ENCODE measurements at regions not wholly inside any gene's neighbourhood (a gene's known extent, or its start where the extent isn't known, plus 50 kb on each side); places are given as distances from the start of the nearest gene placed in this dataset.

DNA sequence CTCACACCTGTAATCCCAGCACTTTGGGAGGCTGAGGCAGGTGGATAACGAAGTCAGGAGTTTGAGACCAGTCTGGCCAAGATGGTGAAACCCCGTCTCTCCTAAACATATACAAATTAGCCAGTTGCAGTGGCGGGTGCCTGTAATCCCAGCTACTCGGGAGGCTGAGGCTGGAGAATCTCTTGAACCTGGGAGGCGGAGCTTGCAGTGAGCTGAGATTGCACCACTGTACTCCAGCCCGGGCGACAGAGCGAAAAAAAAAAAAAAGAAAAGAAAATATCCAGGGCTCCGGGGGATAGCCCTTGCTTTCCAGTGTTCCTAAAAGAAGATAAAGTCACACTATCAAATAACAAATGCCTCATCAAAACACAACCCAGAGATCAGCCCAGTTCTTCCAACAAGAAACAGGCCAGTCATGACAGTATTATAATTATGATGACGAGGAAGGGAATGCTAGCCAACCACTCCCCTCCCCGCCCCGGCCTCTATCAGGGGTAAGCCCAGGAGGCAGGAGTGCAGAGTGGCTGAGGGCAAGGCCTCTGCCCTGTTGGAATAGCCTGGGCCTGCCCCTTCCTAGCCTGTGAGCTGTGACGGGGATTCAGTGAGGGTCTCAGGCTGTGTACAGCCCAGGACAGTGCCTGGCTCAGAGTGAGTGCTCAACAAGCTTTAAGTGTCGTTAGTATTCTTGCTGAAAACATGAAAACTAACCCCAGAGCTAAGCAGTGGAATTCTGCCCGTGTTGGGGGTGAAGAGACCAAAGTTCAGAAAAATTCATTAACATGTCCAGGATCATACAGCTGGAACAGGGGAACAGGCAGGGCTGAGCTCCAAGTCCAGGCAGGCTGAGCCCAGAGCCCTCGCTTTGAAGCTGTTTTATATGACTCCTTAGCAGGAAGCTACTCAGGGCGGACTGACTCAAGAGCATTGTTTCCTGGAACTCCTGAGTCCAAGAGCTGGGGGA, 54.3 kb downstream of the FAM241B start:
- DNase-seq, result peak; percentile 46 to 58

DNA sequence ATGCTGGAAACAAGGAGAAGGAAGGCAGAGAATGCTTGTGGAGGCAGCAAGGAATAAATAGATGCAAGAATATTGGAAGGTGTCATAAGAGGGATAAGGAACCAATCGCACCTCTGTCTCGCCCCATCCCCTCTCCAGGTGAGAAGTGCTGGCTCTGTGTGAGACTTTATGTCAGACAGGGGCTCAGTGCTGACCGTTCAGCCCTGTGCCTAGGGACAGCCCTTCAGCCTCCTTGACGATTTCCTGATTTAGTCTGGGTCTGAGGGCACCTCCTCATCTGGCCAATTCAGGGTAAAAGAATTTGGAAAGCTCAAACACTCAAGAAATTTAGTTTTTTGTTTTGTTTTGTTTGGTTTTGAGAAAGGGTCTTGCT, 54.9 kb downstream of the FAM241B start:
- no peak for DNase-seq

DNA sequence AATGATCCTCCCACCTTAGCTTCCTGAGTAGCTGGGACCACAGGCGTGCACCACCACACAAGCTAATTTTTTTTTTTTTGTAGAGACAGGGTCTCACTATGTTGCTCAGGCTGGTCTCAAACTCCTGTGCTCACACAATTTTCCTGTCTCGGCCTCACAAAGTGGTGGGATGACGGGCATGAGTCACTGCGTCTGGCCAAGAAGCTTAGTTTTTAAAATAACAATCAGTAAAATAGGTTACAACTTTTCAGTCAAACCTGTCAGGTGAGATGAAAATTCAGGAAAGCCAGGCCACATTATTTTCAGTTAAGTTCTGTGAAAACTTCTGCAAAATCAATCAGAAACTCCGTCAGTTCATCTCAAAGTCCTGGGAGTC, 55.4 kb downstream of the FAM241B start:
- DNase-seq, result no peak

DNA sequence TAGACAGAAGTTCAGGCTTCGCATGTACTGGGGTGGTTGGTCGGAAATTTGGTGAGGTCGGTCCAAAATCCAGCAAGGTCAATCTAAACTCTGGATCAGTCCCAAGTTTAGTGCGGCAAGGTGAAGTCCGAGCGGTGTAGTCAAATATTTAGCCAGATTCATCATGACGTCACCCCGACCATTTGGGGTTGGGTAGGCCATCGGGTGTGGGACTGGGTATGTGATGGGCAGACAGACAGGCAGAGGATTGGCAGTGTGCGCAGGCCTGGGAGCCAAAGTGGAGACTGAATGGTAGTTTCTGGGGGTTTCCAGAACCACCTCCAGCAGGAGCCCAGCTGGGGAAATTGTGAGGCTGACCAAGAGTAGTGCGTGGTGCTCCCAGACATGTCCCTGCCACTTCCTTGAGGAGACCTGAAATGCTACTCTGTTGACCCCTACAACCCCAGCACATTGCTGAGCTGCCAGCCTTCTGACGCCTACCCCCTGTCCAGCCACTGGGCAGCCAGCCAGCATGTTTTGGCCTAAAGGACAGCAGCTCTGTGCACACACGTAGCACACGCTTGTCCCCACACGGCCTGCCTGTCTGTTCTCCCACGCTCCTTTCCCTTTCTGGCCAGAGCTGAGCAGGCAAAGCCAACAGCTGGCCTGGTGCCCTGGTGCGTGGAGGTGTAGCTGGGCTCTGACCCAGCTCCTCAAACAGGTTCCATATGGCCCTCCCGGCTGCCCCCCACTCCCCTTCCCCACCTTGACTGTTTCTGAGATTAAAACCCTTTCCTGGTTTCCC, 55.9 kb downstream of the FAM241B start:
- peak in 1 of 2 donors; percentile 18 for DNase-seq

DNA sequence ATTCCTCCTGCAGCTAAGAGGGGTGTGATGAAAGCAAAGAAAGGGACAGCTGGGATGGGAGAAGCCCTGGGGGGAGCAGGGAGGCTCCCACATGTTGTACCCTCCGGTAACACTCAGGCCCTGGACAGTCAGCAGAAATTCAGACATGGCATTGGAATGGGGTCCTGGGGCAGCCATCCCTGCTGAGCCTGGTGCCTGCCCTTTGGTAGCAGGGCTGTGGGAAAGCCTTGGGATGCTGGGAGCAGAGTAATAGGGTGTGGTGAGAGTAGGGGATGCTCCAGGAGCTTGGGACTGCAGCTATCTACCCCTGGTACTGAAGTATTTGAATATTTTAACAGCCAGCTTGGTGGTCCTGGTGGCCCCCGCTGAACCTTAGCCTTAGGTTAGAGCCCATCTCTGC, 56.8 kb downstream of the FAM241B start:
- no peak for DNase-seq

DNA sequence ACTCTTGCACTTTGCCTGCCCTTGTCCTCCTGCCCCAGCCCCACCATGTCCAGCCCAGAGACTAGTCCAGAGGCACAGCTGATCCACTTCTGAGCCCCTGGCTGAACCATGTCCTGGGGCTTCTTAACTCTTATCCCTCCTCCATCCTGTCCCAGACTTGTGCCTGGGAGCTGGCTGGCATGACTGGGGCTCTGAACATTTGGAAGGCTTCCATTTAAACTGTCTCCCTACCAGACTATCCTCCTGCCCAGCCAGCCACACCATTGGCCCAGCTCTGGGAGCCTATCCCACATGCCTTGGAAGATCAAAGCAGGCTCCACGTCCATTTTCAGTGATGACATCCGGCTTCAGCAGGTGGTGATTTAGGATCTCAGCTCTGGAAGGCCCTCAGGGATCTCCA, 57.4 kb downstream of the FAM241B start:
- no peak for DNase-seq

DNA sequence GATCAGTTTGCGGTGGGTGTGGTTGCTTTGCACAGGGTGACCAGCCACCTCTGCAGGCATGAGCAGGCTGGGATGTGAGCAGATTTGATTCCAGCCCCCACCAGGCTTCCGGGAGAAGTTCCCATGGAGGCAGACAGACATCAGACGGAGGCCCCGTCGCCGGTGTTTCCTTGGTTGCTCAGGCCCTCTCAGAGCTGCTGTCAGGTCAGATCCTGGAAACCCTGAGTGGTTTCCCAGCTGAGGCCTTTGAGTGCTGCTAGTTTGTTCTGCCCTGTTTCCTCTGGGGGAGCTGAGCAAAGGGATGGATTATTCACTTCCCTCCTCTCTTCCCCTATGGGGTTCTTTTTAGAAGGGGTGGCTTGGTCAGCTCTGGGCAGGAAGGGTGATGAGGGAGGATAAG, 62.2 kb downstream of the FAM241B start:
- DNase-seq, result no peak

DNA sequence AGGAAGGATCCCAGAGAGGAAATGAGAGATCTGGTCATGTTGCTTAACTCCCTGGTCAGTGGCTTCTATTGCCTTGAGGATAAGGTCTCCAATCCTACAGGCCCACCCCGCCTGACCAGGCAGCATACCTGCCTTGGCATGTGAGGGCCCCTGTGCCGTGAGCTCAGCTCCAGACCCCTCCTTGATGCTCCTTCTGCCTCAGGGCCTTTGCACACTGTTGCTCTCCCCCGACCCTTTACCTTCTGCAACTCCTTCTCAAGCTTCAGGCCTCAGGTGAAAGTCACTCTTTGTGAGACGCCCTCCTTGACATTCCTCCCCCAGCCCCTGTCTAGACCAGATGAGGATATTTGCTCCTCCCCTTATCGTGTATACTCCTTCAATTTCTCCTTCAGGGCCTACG, 62.8 kb downstream of the FAM241B start:
- no peak for DNase-seq

DNA sequence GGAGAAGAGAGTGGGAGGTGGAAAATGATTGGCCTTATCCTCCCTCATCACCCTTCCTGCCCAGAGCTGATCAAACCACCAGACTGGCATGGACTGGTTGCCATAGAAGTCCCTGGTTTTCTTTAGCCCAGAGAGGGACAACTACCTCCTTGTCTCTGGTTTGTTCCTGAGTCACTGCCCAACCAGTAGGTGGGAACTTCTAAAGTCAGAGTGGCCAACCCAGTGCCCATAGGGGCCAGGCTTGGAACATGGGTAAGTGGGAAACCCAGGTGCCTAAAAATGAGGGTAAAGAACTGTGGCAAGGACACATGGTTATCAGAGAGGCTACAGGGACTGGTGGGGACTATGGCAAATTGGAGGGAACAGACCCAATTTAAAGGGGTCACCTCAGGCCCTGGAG, 63.8 kb downstream of the FAM241B start:
- DNase-seq, result no peak

DNA sequence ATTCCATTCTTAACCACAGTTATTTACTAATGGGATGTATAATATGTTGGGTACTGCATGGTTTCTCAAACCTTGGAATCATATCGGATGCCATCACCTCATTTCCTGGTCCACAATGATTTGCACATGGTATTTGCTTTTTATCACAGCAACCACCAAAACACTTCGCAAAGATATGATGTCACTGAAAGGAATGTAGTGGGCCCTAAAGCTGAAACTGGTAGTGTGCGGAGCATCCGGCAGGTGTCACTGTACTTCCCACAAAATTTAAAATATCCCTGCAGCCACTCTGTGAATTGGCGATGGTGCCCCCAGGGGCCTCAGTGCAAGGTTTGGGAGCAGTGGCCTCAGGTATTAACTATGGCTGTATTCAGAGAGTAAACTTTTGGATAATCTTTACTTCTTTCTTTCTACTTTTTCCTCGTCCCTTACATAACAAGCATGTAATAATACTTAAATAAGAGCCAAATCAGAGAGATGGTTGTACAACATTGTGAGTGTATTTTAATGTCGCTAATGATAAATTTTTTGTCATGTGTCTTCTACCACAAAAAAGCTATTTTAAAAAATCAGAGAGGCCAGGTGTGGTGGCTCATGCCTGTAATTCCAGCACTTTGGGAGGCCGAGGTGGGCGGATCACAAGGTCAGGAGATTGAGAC, 66.2 kb downstream of the FAM241B start:
- DNase-seq, result peak; percentile 42 to 53

DNA sequence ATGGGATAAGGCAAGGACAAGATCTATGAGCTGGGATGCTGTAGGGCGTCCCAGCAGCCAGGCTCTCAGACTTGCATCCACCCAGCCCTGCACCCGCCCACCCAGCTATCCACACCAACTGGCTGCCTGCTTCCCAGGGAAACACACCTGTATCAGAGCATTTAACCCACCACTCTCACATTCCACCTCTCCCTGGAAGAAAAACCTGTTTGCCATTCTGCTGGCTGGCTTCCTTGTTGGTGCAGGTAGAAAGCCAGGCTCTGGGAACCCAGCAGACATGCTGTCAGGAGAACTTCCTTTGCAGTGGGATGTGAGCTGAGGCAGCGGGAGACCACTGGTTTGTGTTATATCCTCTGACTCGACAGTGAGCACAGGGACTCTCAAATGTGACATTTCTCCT, 67.0 kb downstream of the FAM241B start:
- no peak for DNase-seq

DNA sequence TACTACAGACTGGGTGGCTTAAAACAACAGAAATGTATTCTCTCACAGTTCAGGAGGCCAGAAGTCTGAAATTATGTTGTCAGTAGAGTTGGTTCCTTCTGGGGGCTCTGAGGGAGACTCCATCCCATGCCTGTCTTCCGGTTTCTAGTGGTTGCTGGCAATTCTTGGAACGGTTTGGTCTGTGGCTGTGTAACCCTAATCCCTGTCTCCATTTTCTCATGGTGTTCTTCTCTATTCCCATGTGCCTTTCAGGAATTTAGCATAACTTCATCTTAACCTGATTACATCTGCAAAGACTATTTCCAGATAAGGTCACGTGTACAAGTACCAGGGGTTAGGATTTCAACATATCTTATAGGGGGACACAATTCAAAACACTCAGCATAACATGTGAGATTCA, 73.2 kb downstream of the FAM241B start:
- DNase-seq, result no peak

DNA sequence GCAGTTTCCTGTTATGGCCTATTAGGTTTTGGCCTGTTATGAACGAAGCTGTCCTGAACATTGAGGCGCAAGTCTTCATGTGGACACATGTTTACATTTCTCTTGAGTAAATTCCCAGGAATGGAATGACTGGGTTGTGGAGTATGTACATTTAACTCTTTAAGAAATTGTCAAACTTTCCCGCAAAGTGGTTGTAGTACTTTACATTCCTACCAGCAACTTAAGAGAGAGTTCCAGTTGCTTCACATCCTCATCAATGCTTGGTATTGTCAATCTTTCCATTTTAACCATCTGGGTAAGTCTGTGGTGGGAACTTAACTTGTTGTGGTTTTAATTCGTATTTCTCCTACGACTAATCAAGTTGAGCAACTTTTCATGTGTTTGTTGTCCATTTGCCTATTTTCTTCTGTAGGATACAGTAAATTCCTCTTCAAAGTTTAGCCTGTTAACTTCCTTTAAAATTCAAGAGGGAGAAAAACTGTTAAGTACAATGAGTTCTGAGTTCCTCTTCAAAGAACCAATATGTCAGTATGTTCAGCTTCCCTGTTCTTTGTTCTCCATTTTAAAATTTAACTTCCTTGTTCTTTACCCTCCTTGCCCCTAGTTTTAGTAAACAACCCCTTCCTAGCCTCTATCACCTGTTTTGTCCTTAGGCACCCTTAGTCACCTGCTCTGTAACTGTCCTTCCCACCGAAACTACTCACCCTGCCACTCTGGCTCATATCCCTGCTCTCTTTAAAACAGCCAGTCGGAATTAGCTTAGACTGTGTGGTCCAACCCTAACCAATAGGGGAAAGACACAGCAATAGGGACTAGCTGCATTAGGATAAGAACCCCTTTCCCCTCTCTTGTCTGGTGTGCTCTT, 74.0 kb downstream of the FAM241B start:
- DNase-seq, result no peak

DNA sequence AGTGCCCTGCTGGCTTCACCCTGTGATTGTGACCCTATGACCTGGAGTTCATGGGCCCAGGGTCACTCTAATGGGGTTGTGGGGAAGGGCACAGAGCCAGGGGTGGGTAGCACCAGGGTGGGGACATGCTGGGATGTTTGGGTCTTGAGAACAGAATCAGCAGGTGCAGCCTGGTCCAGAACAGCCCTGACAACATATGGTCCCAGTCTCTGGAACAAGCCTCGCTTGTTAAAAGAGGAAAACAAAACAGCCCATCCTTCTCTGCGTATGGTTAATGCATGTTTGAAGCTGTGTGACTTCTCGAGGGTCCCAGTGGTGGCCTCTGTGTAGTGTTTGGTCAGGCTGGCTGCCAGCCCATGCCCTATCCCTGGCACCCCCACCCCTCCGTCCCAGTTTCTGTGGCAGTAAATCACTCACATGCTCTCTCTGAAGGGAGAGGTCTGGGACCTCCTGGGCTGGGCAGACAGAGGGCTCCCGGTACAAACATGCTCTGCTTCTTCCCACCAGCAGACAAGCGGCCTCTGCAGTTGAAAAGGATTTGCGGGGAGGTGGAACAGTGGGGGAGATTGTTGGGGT, 79.4 kb downstream of the FAM241B start:
- DNase-seq, result no peak

DNA sequence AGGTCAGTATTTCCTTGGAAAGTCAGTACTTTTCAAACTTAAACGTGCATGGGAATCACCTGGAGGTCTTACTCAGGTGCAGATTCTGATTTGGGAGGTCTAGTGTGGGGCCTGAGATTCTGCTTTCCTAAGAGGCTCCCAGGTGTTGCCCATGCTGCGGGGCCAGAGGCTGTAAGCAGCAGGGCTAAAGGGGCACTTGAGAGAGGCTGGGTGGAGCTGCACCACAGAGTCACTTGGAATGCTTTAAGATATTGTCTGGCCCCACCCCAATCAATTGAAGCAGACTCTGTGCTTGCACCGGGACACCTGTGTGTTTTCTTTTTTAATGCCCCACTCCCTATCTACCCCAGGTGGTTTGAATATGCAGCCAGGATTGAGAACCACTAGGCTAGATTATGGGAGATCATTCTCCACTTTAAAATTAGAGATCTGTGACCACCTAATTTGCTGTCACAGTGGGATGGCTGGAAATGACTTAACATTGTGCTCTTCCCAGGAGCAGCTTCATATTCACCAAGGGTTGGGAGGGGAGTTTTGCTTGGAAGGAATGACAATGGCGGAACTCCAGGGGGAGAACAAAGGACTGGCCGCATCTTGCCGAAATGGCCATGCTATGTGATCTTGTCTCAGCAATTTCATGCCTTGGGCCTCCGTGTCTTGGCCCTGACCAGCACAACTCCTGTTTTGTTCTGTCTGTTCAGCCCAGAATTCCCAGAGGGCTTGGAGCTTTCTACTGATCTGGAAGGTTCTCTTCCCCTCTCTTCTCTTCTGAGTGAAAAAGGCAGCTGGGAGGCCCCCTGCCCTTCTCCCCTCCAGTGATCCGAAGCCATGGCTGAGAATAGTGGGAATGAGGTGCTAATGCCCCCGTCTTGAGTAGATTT, 80.2 kb downstream of the FAM241B start:
- DNase-seq, result no peak

DNA sequence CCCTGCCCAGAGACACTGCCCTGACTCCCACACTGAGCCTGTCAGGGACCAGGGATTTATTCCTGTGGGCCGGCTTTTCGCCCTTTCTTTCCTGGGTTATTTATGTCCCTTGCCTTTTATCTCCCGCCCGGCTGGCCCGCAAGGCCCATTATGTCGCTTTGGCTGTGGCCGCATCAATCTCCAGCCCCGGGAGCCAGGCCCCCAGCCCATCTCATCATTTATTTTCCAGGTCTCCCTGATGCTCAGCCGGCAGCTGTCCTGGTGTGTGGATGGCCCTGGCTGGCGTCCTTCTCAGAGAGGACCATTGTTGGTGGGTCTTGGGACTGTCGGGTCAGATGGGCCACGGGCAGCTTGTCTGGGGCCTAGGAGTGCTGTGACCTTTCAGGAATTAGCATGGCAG, 82.3 kb downstream of the FAM241B start:
- no peak for DNase-seq

DNA sequence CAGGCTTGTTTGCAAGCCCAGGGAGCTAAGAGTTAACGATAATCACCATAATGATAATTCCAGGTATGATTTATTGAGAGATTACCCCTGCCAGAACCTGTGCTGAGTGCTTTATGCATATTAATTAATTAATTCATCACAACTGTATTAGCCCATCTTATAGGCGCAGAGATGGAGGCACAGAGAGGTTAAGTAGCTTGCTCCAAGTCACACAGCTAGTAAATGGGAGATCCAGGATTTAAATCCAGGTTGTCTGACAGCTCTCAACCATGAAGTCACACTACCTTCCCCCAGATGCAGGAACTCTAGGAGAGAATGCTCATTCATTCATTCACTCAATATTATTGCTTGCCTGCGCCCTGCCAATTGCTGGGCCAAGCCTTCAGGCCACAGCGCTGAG, 84.5 kb downstream of the FAM241B start:
- DNase-seq, result no peak

DNA sequence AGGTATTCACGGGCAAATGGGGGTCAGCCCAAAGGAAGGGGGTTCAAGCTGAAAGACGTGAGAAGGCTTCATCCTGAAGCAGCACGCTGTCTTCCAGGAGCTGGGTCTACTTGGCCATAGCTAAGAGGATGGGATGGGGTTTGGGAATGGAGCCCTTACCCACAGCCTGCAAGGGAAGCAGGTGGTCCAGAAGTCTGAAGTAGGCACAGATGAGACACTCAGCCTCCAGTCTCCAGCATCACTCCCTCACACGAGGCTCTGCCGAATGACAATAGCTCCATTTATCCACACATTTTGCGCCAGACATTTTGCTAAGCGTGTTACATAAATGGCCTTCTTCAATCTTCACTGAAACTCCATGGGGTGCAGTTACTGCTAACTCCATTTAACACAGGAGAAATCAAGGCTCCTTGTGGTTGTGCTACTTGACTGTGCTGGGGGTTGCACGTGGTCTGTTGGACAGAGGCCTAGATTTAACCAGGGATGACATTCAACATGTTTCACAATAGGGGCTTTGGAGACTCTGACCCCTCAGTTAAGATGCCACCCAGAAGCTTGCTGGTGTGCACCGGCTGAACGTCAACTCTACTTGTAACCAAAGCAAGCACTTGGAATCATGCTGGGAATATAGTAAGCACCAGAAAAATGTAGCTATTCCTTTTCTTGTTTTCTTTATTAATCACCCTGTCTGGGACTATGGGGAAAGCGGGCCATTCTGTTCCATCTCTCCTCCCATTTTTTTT, 85.3 kb downstream of the FAM241B start:
- no peak for DNase-seq

DNA sequence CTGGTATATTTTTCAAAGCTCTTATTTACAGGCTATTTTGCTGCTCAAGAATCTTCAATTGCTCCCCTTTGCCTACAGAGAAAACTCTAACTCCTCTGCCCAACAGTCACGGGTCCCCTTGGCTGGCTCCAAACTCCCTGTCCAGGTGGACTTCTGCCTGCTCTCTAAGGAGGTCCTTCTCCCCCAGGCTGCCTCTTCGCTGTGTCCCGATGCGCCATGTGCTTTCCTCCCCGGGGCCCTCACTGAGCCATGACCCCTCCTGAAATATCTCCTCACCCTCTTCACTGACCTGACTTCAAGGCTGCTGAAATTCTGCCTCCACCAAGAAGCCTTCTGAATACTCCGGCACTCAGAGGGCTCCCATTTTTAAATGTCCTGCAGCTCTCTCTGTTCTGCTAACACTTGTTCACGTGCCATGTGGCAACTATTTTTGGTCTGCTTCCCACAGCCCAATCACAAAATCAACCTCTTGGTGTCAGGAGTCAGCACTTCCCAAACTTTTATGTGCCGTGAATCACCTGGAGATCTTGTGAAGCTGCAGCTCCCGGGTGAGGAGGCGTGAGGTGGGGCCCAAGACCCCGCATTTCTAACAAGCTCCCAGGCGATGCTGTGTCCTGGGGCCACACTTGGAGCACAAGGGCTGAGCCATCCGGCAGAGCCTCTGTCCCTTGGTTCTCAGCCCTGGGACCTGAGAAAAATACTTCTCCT, 85.7 kb upstream of the COL13A1 start:
- no peak for DNase-seq

All from right lung (tissue), 2 donors.